ENCODE measurements at regions not wholly inside any gene's neighbourhood (a gene's known extent, or its start where the extent isn't known, plus 50 kb on each side); places are given as distances from the start of the nearest gene placed in this dataset.

- in situ Hi-C loops (cut with MboI; ENCODE audit: low sequenced_read_pairs in 4 of 4) (no loop called here), intact Hi-C loops (cut with DNase I; ENCODE audit: low total_unique reads) (no loop called here)
- ATAC-seq: no peak
- Histone ChIP-seq H3K36me3 (no peaks in the 10 kb centered on the region), H3K4me3 (no peak overlapping the region), H3K27me3 (no peaks in the 10 kb centered on the region), H3K9me3 (no peaks in the 10 kb centered on the region), H3K27ac (no peak overlapping the region), H3K4me1 (no peaks in the 10 kb centered on the region)
- DNase-seq: no peak
- TF ChIP-seq, protein P1, sequence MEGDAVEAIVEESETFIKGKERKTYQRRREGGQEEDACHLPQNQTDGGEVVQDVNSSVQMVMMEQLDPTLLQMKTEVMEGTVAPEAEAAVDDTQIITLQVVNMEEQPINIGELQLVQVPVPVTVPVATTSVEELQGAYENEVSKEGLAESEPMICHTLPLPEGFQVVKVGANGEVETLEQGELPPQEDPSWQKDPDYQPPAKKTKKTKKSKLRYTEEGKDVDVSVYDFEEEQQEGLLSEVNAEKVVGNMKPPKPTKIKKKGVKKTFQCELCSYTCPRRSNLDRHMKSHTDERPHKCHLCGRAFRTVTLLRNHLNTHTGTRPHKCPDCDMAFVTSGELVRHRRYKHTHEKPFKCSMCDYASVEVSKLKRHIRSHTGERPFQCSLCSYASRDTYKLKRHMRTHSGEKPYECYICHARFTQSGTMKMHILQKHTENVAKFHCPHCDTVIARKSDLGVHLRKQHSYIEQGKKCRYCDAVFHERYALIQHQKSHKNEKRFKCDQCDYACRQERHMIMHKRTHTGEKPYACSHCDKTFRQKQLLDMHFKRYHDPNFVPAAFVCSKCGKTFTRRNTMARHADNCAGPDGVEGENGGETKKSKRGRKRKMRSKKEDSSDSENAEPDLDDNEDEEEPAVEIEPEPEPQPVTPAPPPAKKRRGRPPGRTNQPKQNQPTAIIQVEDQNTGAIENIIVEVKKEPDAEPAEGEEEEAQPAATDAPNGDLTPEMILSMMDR (IDR thresholded peaks at IDR 0.05 in 4 of 5, conservative IDR thresholded peaks at IDR 0.05 in 1 of 5): no peak
- TF ChIP-seq POLR2A (IDR thresholded peaks at IDR 0.05): no peak
Observed at GRCh38 chr4:18881556-18881955, 860.0 kb upstream of the LCORL start.

DNA sequence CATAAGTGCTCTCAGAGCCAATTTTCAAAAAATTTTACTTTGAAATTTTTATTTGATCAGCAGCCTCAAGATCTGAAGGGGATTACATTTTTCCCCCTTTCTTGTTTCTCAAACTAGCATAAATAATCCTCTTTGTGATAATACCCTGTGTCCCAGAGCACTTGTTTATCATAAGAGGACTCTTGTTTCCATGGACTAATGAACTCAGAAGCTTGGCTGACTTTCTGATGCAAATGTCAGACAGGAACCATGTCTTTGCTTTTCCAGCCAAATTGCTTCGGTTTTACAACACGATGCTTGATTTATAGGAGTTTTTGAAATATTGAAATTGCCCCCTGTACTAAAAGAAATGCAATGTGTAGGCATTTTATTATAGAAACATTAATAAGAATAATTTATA lies 859.3 kb upstream of the LCORL start:
- DNase-seq: no peak
- Histone ChIP-seq H3K9me3 (no peaks in the 10 kb centered on the region), H3K36me3 (no peaks in the 10 kb centered on the region), H3K4me3 (no peak overlapping the region), H3K4me1 (no peaks in the 10 kb centered on the region), H3K27ac (no peak overlapping the region), H3K27me3 (no peaks in the 10 kb centered on the region)
- ATAC-seq: no peak
- intact Hi-C loops (cut with DNase I; ENCODE audit: low total_unique reads) (no loop called here), in situ Hi-C loops (cut with MboI; ENCODE audit: low sequenced_read_pairs in 4 of 4) (no loop called here)
- TF ChIP-seq, protein P1 (IDR thresholded peaks at IDR 0.05 in 4 of 5, conservative IDR thresholded peaks at IDR 0.05 in 1 of 5): no peak
- no peak for TF ChIP-seq POLR2A (IDR thresholded peaks at IDR 0.05)

DNA sequence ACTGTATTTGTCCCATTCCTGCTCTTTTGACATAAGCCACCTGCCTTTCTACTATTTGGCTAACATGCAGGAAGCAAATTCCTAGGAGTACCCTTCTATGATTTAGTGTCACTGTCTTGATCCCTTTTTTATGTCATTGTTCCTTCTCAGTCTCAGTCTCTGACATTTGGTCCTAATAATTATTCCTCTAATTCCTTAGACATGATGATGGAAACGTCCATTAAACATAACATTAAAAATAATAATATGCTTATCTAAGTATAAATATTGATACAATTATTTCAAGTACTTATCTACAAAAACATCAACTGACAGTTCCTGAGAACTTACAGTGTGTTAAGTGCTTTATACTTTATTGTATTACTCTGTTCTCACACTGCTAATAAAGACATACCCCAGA lies 857.0 kb upstream of the LCORL start:
- no peaks in the 10 kb centered on the region for H3K27me3 ChIP-seq
- H3K9me3 ChIP-seq: no peaks in the 10 kb centered on the region
- ATAC-seq: no peak
- in situ Hi-C loops (cut with MboI; ENCODE audit: low sequenced_read_pairs in 4 of 4) (no loop called here), intact Hi-C loops (cut with DNase I; ENCODE audit: low total_unique reads) (no loop called here)
- no peak overlapping the region for H3K4me3 ChIP-seq
- no peak for DNase-seq
- no peaks in the 10 kb centered on the region for H3K36me3 ChIP-seq
- H3K27ac ChIP-seq: no peak overlapping the region
- TF ChIP-seq, protein P1 (IDR thresholded peaks at IDR 0.05 in 4 of 5, conservative IDR thresholded peaks at IDR 0.05 in 1 of 5): no peak
- TF ChIP-seq POLR2A (IDR thresholded peaks at IDR 0.05): no peak
- H3K4me1 ChIP-seq: no peaks in the 10 kb centered on the region

- no peaks in the 10 kb centered on the region for H3K4me1 ChIP-seq
- no peak overlapping the region for H3K4me3 ChIP-seq
- DNase-seq: no peak
- intact Hi-C loops (cut with DNase I; ENCODE audit: low total_unique reads): no loop called here
- TF ChIP-seq, protein P1 (IDR thresholded peaks at IDR 0.05 in 4 of 5, conservative IDR thresholded peaks at IDR 0.05 in 1 of 5): no peak
- TF ChIP-seq POLR2A (IDR thresholded peaks at IDR 0.05): no peak
- no peaks in the 10 kb centered on the region for H3K9me3 ChIP-seq
- no peaks in the 10 kb centered on the region for H3K36me3 ChIP-seq
- in situ Hi-C loops (cut with MboI; ENCODE audit: low sequenced_read_pairs in 4 of 4): no loop called here
- H3K27ac ChIP-seq: no peak overlapping the region
- no peaks in the 10 kb centered on the region for H3K27me3 ChIP-seq
- ATAC-seq: peak in 1 of 2 donors; percentile 50
Observed at GRCh38 chr4:18869166-18869565, 847.6 kb upstream of the LCORL start.

- no peak overlapping the region for H3K4me3 ChIP-seq
Observed at GRCh38 chr4:18860836-18861530, 839.4 kb upstream of the LCORL start.

More at GRCh38 chr4:18860836-18861530, 839.4 kb upstream of the LCORL start:
- no peak for TF ChIP-seq POLR2A (IDR thresholded peaks at IDR 0.05)
- TF ChIP-seq, protein P1 (IDR thresholded peaks at IDR 0.05 in 4 of 5, conservative IDR thresholded peaks at IDR 0.05 in 1 of 5): no peak
- no peaks in the 10 kb centered on the region for H3K9me3 ChIP-seq
- in situ Hi-C loops (cut with MboI; ENCODE audit: low sequenced_read_pairs in 4 of 4) (no loop called here), intact Hi-C loops (cut with DNase I; ENCODE audit: low total_unique reads) (no loop called here)
- no peak for ATAC-seq
- H3K27ac ChIP-seq: no peak overlapping the region
- no peak for DNase-seq
- no peaks in the 10 kb centered on the region for H3K36me3 ChIP-seq
- H3K4me1 ChIP-seq: no peaks in the 10 kb centered on the region
- no peaks in the 10 kb centered on the region for H3K27me3 ChIP-seq

Data from gastrocnemius medialis (tissue), 4 donors.